Inferior parietal cortex (tissue), 1 donor: ENCODE measurements at regions not wholly inside any gene's neighbourhood (a gene's known extent, or its start where the extent isn't known, plus 50 kb on each side); places are given as distances from the start of the nearest gene placed in this dataset.

Experiments
- DNase-seq: peaks from one replicate; pipeline ENCODE4 v3.0.0-alpha.2; 2016; ENCODE audit errors: extremely low spot score

DNA sequence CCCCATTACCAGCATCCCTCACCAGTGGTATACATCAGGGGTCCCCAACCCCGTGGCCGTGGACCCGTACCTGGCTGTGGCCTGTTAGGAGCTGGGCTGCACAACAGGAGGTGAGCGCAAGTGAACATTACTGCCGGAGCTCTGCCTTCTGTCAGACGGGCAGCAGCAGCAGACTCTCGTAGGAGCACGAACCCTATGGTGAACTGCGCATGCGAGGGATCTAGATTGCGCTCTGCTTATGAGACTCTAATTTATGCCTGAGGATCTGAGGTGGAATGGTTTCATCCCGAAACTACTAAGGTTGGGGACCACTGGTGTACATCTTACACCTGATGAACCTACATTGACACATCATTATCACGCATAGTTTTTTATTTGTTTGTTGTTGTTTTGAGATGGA lies 52.8 kb upstream of the DHX15 start:
- DNase-seq: no peak

GRCh38 chr4:24638396-24638875 lies 54.1 kb upstream of the DHX15 start:
- no peak for DNase-seq

GRCh38 chr4:24639714-24640113 lies 55.4 kb upstream of the DHX15 start:
- no peak for DNase-seq

DNA sequence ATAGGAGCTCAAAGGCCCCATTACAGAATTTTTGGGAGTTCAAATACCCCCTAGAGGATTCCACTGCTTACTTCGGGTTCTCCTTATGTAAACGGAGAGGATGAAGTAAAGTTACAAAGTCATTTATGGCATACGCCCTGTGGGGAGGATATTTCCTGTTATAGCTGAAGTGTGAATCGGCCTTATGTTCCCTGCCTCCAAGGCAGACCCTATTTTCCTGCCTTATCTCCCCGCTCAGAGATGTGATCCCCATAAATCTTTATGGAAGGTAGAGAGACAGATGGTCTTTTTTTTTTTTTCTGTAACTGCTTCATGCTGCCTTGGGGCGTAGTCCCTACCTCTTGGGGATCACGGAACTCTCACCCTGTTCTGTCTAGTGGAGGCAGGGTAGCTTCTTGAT lies 56.0 kb upstream of the DHX15 start:
- DNase-seq: no peak

DNA sequence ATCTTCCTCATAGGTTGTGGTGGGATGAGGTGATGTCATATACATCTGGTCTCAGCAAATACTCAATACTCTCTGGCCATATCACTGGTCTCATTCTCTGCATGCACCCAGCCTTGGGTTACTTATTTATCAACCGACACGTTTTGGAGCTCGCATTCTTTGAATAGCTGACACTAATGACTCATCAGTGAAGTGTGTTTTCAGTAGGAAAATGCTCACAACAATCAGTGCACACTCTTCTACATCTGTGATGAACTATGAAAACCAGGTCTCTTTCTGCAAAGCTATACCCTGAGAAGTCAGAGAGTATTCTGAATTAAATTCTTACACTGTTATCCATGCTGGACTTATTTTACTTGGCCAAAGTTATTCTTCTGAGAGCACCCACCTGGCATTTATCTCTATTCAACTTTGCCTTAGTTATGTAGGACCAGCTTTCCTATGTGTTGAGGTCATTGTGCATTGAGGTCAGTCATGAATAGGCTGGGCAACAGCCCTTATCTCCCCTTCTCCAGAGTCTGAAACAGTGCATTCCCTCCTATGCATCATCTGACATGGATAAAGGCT lies 58.7 kb upstream of the DHX15 start:
- DNase-seq: no peak

GRCh38 chr4:24643774-24644520 lies 59.6 kb upstream of the DHX15 start:
- no peak for DNase-seq

DNA sequence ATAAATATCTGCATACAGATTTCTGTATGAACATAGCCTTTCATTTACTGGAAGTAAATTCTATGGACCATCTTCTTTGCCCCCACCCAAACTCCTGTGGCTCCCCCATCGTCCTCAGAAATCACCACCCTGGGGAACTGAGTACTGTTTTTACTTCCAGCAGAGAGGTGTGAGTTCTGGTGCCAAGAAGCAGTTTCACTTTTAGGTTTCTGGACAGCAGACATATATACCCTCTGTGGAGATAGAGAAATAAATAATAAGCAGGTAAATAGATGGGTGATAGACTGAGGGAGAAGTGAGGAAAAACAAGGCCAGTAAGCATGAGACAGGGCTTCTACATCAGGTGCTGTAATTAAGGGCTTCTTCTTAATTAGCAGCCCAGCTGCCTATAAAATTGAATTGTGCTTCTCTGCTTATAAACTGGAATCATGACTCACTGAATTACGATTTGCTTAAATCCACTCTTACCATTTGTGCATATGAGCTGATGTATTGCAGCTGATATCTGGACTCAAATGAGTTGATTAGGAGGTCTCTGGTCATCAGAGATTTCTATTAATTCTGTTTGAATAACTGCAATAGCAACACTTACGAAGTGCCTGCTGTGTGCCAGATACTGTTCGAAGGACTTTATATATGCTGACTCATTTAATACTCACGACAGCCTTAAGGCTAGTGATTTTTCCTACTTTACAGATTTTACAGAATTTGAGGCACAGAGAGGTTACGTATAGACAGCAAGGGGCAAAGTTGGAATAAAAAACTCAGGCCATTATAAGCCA lies 60.8 kb upstream of the DHX15 start:
- no peak for DNase-seq

- DNase-seq: no peak
Measured at GRCh38 chr4:24645765-24646550, 61.6 kb upstream of the DHX15 start.

- DNase-seq: no peak
Measured at GRCh38 chr4:24646798-24647460, 62.6 kb upstream of the DHX15 start.

- DNase-seq: no peak
Measured at GRCh38 chr4:24650849-24651640, 66.7 kb upstream of the DHX15 start.

- no peak for DNase-seq
Measured at GRCh38 chr4:24655326-24655725, 71.0 kb upstream of the DHX15 start.

GRCh38 chr4:24655971-24656370 lies 71.6 kb upstream of the DHX15 start:
- no peak for DNase-seq

- no peak for DNase-seq
Measured at GRCh38 chr4:24656906-24657305, 72.6 kb upstream of the DHX15 start.

GRCh38 chr4:24657768-24658617 lies 73.6 kb upstream of the DHX15 start:
- peak; percentile 84 for DNase-seq

DNA sequence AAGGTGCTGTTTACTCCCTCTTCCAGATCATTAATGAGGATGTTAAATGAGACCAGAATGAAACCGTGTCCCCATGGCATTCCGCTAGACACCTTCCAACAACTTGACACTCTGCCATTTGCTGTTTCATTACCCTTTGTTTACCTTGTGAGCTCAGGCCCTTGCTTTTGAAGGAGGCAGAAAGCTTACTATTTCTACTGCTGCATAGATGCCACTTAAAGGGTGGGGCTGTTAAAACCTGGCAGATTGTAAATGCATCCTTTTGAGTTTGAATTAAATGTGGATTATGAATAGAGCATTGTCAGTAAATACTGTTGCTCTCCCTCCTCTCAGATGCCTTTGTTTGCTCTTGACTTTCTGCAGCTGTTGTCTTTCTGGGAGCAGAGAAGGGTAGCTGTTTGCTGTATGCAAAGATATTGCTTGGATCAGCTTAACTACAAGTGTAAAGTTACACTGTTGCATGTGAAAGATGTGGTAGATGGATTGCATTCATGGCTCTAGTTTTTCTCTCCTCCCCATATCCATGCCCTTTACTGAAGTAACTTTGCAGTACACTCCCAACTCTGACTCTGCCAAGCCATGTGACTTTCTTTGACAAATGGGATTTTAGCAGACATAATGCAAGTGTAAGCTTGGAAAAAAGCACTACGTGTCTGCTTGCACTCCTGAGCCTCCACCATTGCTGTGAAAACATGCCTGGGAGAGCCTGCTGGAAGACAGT lies 75.0 kb upstream of the DHX15 start:
- peak; percentile 84 for DNase-seq

DNA sequence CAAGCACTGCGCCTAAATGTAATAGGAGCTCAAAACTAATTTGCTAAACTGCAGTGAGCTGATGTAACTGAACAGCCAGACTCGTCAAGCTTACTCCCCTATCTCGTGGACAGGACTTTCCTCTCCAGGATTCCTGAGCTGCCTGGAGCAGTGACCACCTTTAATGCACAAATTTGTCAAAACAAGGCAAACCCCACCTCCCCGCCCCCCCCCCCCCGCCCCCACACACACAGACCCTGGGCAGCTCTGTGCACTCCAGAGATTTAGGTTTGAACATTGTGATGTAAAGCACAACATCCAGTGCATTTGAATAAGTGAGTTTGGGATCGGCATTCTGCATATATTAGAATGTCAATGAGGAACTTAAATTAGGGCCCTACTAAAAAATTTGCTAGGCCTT lies 77.7 kb upstream of the DHX15 start:
- no peak for DNase-seq

DNA sequence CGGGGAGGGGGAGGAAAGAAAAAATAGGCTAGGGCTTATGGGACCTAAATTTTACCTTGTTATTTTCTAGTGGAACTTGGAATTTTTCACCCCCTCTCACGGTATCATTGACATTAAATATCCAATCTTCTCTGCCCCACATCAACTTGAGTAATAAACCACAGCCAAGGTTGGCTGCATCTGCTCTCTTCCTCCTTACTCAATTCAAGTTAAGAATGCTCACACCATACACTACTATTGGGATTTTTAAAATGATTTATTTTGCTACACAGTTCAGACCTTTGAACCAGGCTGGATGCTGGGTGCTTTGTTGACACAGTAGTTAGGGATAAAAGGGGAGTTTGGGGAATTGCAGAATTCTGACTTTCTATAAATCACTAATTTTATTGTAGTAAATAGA lies 78.2 kb upstream of the DHX15 start:
- no peak for DNase-seq

DNA sequence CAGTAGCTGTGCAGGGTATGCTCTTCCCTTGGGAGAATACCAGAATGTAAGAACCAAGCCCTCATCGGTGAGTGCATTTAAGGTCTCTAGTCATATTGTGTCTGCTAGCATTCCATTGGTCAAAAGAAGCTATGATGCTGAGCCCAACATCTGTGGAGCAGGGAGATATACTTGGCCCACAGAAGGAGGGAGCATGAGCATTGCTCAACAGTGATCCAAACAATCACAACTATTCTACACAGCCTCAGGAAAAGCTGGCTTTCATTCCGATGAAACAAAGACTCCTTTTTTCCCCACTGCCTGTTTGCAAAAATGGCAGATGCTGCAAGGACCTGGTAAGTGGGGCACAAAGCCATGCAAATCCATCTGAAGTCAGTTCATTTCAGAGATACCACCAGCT lies 80.6 kb upstream of the DHX15 start:
- peak; percentile 85 for DNase-seq

GRCh38 chr4:24666316-24666715 lies 82.0 kb upstream of the DHX15 start:
- DNase-seq: no peak
